ENCODE measurements at regions not wholly inside any gene's neighbourhood (a gene's known extent, or its start where the extent isn't known, plus 50 kb on each side); places are given as distances from the start of the nearest gene placed in this dataset.
"Not testable (repeated sequence)": the region's sequence is repeated elsewhere in the genome, so short reads cannot be mapped to it uniquely, and the experiment has no call there.

GRCh38 chr2:155494744-155495143 lies 796.2 kb downstream of the KCNJ3 start:
- Histone ChIP-seq H3K4me2 (no peak overlapping the region), H3K27me3 (no peaks in the 10 kb centered on the region), H3K36me3 (no peaks in the 10 kb centered on the region), H3K9ac (no peak overlapping the region), H3K4me1 (no peaks in the 10 kb centered on the region), H3K27ac (no peak overlapping the region), H4K20me1 (no peaks in the 10 kb centered on the region), H3K9me3 (no peaks in the 10 kb centered on the region), H3K4me3 (no peak overlapping the region)
- TF ChIP-seq Cebpa-rat (IDR thresholded peaks at IDR 0.05), result no peak

GRCh38 chr2:155485141-155485842 lies 786.8 kb downstream of the KCNJ3 start:
- no peak overlapping the region for H3K9ac ChIP-seq
- no peaks in the 10 kb centered on the region for H3K36me3 ChIP-seq
- no peaks in the 10 kb centered on the region for H4K20me1 ChIP-seq
- no peak overlapping the region for H3K4me2 ChIP-seq
- H3K4me3 ChIP-seq, result no peak overlapping the region
- H3K9me3 ChIP-seq, result no peaks in the 10 kb centered on the region
- H3K27me3 ChIP-seq, result no peaks in the 10 kb centered on the region
- no peak overlapping the region for H3K27ac ChIP-seq
- no peaks in the 10 kb centered on the region for H3K4me1 ChIP-seq
- no peak for TF ChIP-seq Cebpa-rat (IDR thresholded peaks at IDR 0.05)

GRCh38 chr2:155481141-155481540 lies 782.6 kb downstream of the KCNJ3 start:
- Histone ChIP-seq H3K4me2 (no peak overlapping the region), H3K36me3 (no peaks in the 10 kb centered on the region), H3K9ac (no peak overlapping the region), H3K27ac (no peak overlapping the region), H3K4me3 (no peak overlapping the region), H3K4me1 (no peaks in the 10 kb centered on the region), H3K9me3 (no peaks in the 10 kb centered on the region), H3K27me3 (no peaks in the 10 kb centered on the region), H4K20me1 (no peaks in the 10 kb centered on the region)
- TF ChIP-seq Cebpa-rat (IDR thresholded peaks at IDR 0.05), result no peak

GRCh38 chr2:155472018-155472417 lies 773.5 kb downstream of the KCNJ3 start:
- not testable (repeated sequence) for H3K9ac ChIP-seq, H3K27ac ChIP-seq, H3K4me3 ChIP-seq, H3K27me3 ChIP-seq, H3K4me1 ChIP-seq, H3K9me3 ChIP-seq, H4K20me1 ChIP-seq, H3K4me2 ChIP-seq, H3K36me3 ChIP-seq

- Histone ChIP-seq H3K4me3 (no peak overlapping the region), H3K36me3 (no peaks in the 10 kb centered on the region), H3K27me3 (no peaks in the 10 kb centered on the region), H3K9me3 (no peaks in the 10 kb centered on the region), H3K4me1 (no peaks in the 10 kb centered on the region), H3K27ac (no peak overlapping the region), H4K20me1 (no peaks in the 10 kb centered on the region), H3K9ac (no peak overlapping the region), H3K4me2 (no peak overlapping the region)
- TF ChIP-seq Cebpa-rat (IDR thresholded peaks at IDR 0.05), result no peak
Observed at GRCh38 chr2:155456222-155456621, 757.7 kb downstream of the KCNJ3 start.

- Histone ChIP-seq H3K9ac (no peak overlapping the region), H4K20me1 (no peaks in the 10 kb centered on the region), H3K4me2 (no peak overlapping the region), H3K27me3 (no peaks in the 10 kb centered on the region), H3K4me1 (no peaks in the 10 kb centered on the region), H3K9me3 (no peaks in the 10 kb centered on the region), H3K4me3 (no peak overlapping the region), H3K27ac (no peak overlapping the region), H3K36me3 (no peaks in the 10 kb centered on the region)
- no peak for TF ChIP-seq Cebpa-rat (IDR thresholded peaks at IDR 0.05)
Observed at GRCh38 chr2:155442755-155443372, 744.4 kb downstream of the KCNJ3 start.

- Histone ChIP-seq H3K36me3 (no peaks in the 10 kb centered on the region), H3K4me3 (no peak overlapping the region), H4K20me1 (no peaks in the 10 kb centered on the region), H3K9me3 (no peaks in the 10 kb centered on the region), H3K27me3 (no peaks in the 10 kb centered on the region), H3K27ac (no peak overlapping the region), H3K4me2 (no peak overlapping the region), H3K4me1 (no peaks in the 10 kb centered on the region), H3K9ac (no peak overlapping the region)
- no peak for TF ChIP-seq Cebpa-rat (IDR thresholded peaks at IDR 0.05)
Observed at GRCh38 chr2:155442088-155442487, 743.6 kb downstream of the KCNJ3 start.

- H4K20me1 ChIP-seq, result no peaks in the 10 kb centered on the region
- no peak overlapping the region for H3K27ac ChIP-seq
Observed at GRCh38 chr2:155431004-155431507, 732.6 kb downstream of the KCNJ3 start.

GRCh38 chr2:155427470-155427869 lies 729.0 kb downstream of the KCNJ3 start:
- H3K27me3 ChIP-seq, result no peaks in the 10 kb centered on the region
- no peak overlapping the region for H3K4me2 ChIP-seq
- H4K20me1 ChIP-seq, result no peaks in the 10 kb centered on the region
- no peak overlapping the region for H3K9ac ChIP-seq
- H3K9me3 ChIP-seq, result no peaks in the 10 kb centered on the region
- no peak overlapping the region for H3K27ac ChIP-seq
- no peak overlapping the region for H3K4me3 ChIP-seq
- TF ChIP-seq Cebpa-rat (IDR thresholded peaks at IDR 0.05), result no peak
- H3K36me3 ChIP-seq, result no peaks in the 10 kb centered on the region
- no peaks in the 10 kb centered on the region for H3K4me1 ChIP-seq

More at GRCh38 chr2:155431004-155431507, 732.6 kb downstream of the KCNJ3 start:
- H3K27me3 ChIP-seq, result no peaks in the 10 kb centered on the region
- H3K9ac ChIP-seq, result no peak overlapping the region
- H3K4me1 ChIP-seq, result no peaks in the 10 kb centered on the region
- no peak for TF ChIP-seq Cebpa-rat (IDR thresholded peaks at IDR 0.05)
- no peak overlapping the region for H3K4me2 ChIP-seq
- H3K9me3 ChIP-seq, result no peaks in the 10 kb centered on the region
- H3K4me3 ChIP-seq, result no peak overlapping the region
- H3K36me3 ChIP-seq, result no peaks in the 10 kb centered on the region

- Histone ChIP-seq H3K4me1 (no peaks in the 10 kb centered on the region), H3K9me3 (no peaks in the 10 kb centered on the region), H3K36me3 (no peaks in the 10 kb centered on the region), H3K4me3 (no peak overlapping the region), H3K27ac (no peak overlapping the region), H3K27me3 (no peaks in the 10 kb centered on the region), H3K4me2 (no peak overlapping the region), H4K20me1 (no peaks in the 10 kb centered on the region), H3K9ac (no peak overlapping the region)
- TF ChIP-seq Cebpa-rat (IDR thresholded peaks at IDR 0.05), result no peak
Observed at GRCh38 chr2:155424518-155424917, 726.0 kb downstream of the KCNJ3 start.

All from BLaER1 (cell line).